K562 (cell line): ENCODE measurements at regions not wholly inside any gene's neighbourhood (a gene's known extent, or its start where the extent isn't known, plus 50 kb on each side); places are given as distances from the start of the nearest gene placed in this dataset.

ENCODE experiments used
- ATAC-seq: fragments of 200-7000 bp; cut with Tn5 transposase; 3 replicates; pipeline ENCODE4 v1.9.1; 2020; ENCODE audit warnings: moderate library complexity
- BruUV-seq: library from RNA; stranded (reverse); fragments of 400-500 nt; replicated peaks from 2 replicates; lab custom pipeline; 2021; lab: Mats Ljungman, UMichigan
- CTCF ChIA-PET: fragments of 300-600 bp; formaldehyde crosslinking; extraction: SDS; loops from one replicate; lab custom pipeline; 2021; ENCODE audit warnings: low intra/inter-chr PET ratio; lab: Yijun Ruan, JAX
- POLR2A ChIA-PET: fragments of 300-600, 350-650 bp; sonication (Branson Sonifier 250); formaldehyde crosslinking; extraction: SDS; loops from one replicate; lab custom pipeline; 2021; ENCODE audit warnings: antibody characterized with exemption, inconsistent platforms; lab: Yijun Ruan, JAX
- DNase-seq, 4 experiments: peaks; one replicate each; pipeline versions ENCODE4 v3.0.0 to v3.0.0-alpha.2; 2011 to 2018; ENCODE audit warnings: low spot score in 3 of 4, mixed read lengths in 3 of 4; ENCODE audit errors: extremely low read depth in 1 of 4
- FAIRE-seq: peaks from 2 replicates; lab custom pipeline; 2011; peaks lifted over from hg19 to GRCh38; lab: Jason Lieb, UNC
- H2AFZ ChIP-seq: 2 replicates; pipeline ENCODE4 v1.6.0; 2011; ENCODE audit warnings: low read depth, low read length, control low read depth, inconsistent platforms
- H3K27ac ChIP-seq: fragments of 200-600 bp; 3 replicates; pipeline ENCODE4 v1.8.0; 2011; ENCODE audit warnings: low read depth, mild to moderate bottlenecking, control low read depth, inconsistent platforms, low read length, moderate library complexity, mixed read lengths; ENCODE audit errors: extremely low read depth
- H3K27me3 ChIP-seq, 2 experiments: fragments of 300-600 bp in 1 of 2; 2 replicates in 1 of 2; 3 replicates in 1 of 2; pipeline versions ENCODE4 v1.6.0 to v1.8.0; 2011; ENCODE audit warnings: inconsistent platforms in 2 of 2, low read length in 2 of 2, mild to moderate bottlenecking in 1 of 2, mixed read lengths in 1 of 2, moderate library complexity in 1 of 2; ENCODE audit not compliant: control insufficient read depth in 2 of 2, insufficient read depth in 2 of 2
- H3K36me3 ChIP-seq: fragments of 300-600 bp; 3 replicates; pipeline ENCODE4 v1.8.0; 2011; ENCODE audit warnings: mild to moderate bottlenecking, low read length, inconsistent platforms; ENCODE audit not compliant: control insufficient read depth, insufficient read depth
- H3K4me1 ChIP-seq, 2 experiments: fragments of 200-600 bp in 1 of 2; replicated peaks in 1 of 2; 2 replicates in 1 of 2; 3 replicates in 1 of 2; pipeline versions ENCODE4 v1.5.1 to v1.8.0; 2011; ENCODE audit warnings: inconsistent platforms in 2 of 2, low read length in 2 of 2, mild to moderate bottlenecking in 1 of 2, mixed read lengths in 1 of 2, moderate library complexity in 1 of 2; ENCODE audit not compliant: control insufficient read depth in 2 of 2, insufficient read depth in 2 of 2
- H3K4me2 ChIP-seq: 2 replicates; pipeline ENCODE4 v1.6.1; 2011; ENCODE audit warnings: low read length, control low read depth, inconsistent platforms, mixed read lengths; ENCODE audit not compliant: insufficient read depth
- H3K4me3 ChIP-seq: fragments of 200-600 bp; sonication (generic), shearing (Covaris generic); 2 replicates; pipeline ENCODE4 v1.5.1; 2016; ENCODE audit warnings: control low read depth, inconsistent platforms
- H3K79me2 ChIP-seq: fragments of 200-600 bp; 3 replicates; pipeline ENCODE4 v1.8.0; 2011; ENCODE audit warnings: low read length, inconsistent platforms; ENCODE audit not compliant: control insufficient read depth, insufficient read depth
- H3K9ac ChIP-seq, 2 experiments: 2 replicates each; pipeline versions ENCODE4 v1.6.0 to v1.6.1; 2011; ENCODE audit warnings: low read depth in 2 of 2, low read length in 2 of 2, control low read depth in 1 of 2, inconsistent platforms in 1 of 2, mild to moderate bottlenecking in 1 of 2, mixed read lengths in 1 of 2; ENCODE audit not compliant: insufficient read depth in 1 of 2
- H3K9me1 ChIP-seq: one replicate; pipeline ENCODE4 v1.6.0; 2011; ENCODE audit warnings: inconsistent platforms, mild to moderate bottlenecking, low read length, moderate library complexity; ENCODE audit not compliant: control insufficient read depth, insufficient read depth
- H3K9me3 ChIP-seq: replicated peaks from 2 replicates; pipeline ENCODE4 v1.5.1; 2011; ENCODE audit warnings: low read depth, low read length, inconsistent platforms; ENCODE audit not compliant: control insufficient read depth, insufficient read depth
- H4K20me1 ChIP-seq: replicated peaks from 2 replicates; pipeline ENCODE4 v1.6.1; 2011; ENCODE audit warnings: low read length, inconsistent platforms, mixed read lengths; ENCODE audit not compliant: control insufficient read depth, insufficient read depth
- AFF4 ChIP-seq: sonication (generic); formaldehyde crosslinking; IDR thresholded peaks from 2 replicates; pipeline ENCODE4 v1.8.0; 2023; ENCODE audit warnings: mild to moderate bottlenecking, missing genetic modification reagents
- FOXA3 ChIP-seq, 2 experiments: fragments of 450-650 bp in 1 of 2; sonication (generic) in 1 of 2; formaldehyde crosslinking; IDR thresholded peaks in 1 of 2; conservative IDR thresholded peaks in 1 of 2; 2 replicates each; pipeline versions ENCODE4 v1.4.0 to v1.8.0; 2020 to 2022; ENCODE audit warnings: mild to moderate bottlenecking in 2 of 2, missing genetic modification reagents in 1 of 2
- HLTF ChIP-seq: fragments of 450-650 bp; IDR thresholded peaks from 2 replicates; pipeline ENCODE4 v1.6.1; 2016
- RBFOX2 ChIP-seq: fragments of 200-400 bp; formaldehyde crosslinking; IDR thresholded peaks from 2 replicates; pipeline ENCODE4 v1.6.1; 2017; ENCODE audit warnings: low read depth, mild to moderate bottlenecking, low read length, moderate library complexity
- RNF219 ChIP-seq: fragments of 250-450 bp; sonication (Bioruptor Pico); IDR thresholded peaks from 2 replicates; pipeline ENCODE4 v1.5.0; 2022; ENCODE audit warnings: mild to moderate bottlenecking
- TCF7L2 ChIP-seq: fragments of 150-350 bp; IDR thresholded peaks from 2 replicates; pipeline ENCODE4 v1.6.1; 2016; ENCODE audit warnings: low read depth, mild to moderate bottlenecking, low read length, moderate library complexity
- THAP12 ChIP-seq: fragments of 250-450 bp; sonication (Bioruptor Pico); IDR thresholded peaks from 2 replicates; pipeline ENCODE4 v1.9.0; 2021; ENCODE audit warnings: mild to moderate bottlenecking, inconsistent platforms
- ZNF146 ChIP-seq: IDR thresholded peaks from one replicate; pipeline ENCODE4 v1.6.1; 2018; ENCODE audit warnings: missing compliant biosample characterization; ENCODE audit not compliant: unreplicated experiment
- WGBS: fragments of 100-300 bp; shearing (Covaris generic); methylation state at CpG from one replicate; pipeline ENCODE4 v1.1.6; 2016; ENCODE audit warnings: low coverage, mixed read lengths; ENCODE audit not compliant: insufficient coverage; ENCODE audit errors: missing lambda C conversion rate; 5-methylcytosine and 5-hydroxymethylcytosine counted together
- in situ Hi-C: fragments of 300-500 bp; cut with MboI; formaldehyde crosslinking; loops from 4 replicates; pipeline ENCODE4 v1.15.0; 2018; ENCODE audit warnings: inconsistent platforms, mixed read lengths
- intact Hi-C: fragments of 100-400 bp; cut with micrococcal nuclease; formaldehyde crosslinking; loops from 2 replicates; pipeline ENCODE4 v1.14.2; 2022
- TF ChIP-seq, protein P1 (sequence below): sonication (generic); formaldehyde crosslinking; IDR thresholded peaks from 2 replicates; pipeline ENCODE4 v1.8.1; 2023; ENCODE audit warnings: mild to moderate bottlenecking, missing genetic modification reagents

- Histone ChIP-seq H3K4me2 (no peak overlapping the region), H3K4me3 (no peak overlapping the region), H3K9me3 (no peaks in the 10 kb centered on the region), H3K27me3 (no peaks in the 10 kb centered on the region), H3K4me1 (peaks cover 0 to 13% of the 10 kb centered on the region in 2 experiments; a peak in 4 of 5 replicates), H3K9ac (no peak overlapping the region), H4K20me1 (0 out of 2 replicates have a peak, but pooled peaks cover 3% of the 10 kb centered on the region), H3K79me2 (no peaks in the 10 kb centered on the region), H3K36me3 (no peaks in the 10 kb centered on the region), H3K9me1 (no peaks in the 10 kb centered on the region), H3K27ac (no peak overlapping the region), H2AFZ (no peak overlapping the region)
- CTCF ChIA-PET, result no interaction called here
- no peak for FAIRE-seq
- in situ Hi-C loops, result no loop called here
- no peak for ATAC-seq
- no TSS peak for BruUV-seq
- no peak for DNase-seq
- 11% methylated on average over 2 of the region's 2 CpGs for WGBS
- POLR2A ChIA-PET, result interaction anchor here (0.6 kb wide), 1 partner anchor 59 kb away, joined by 3 read pairs; no protein-coding TSS in a partner anchor
- intact Hi-C loops, result no loop called here
- TF ChIP-seq FOXA3 (CRISPR knock-in tag; conservative IDR thresholded peaks at IDR 0.05 in 1 of 2, IDR thresholded peaks at IDR 0.05 in 1 of 2) (no peak), ZNF146 (CRISPR knock-in tag) (no peak), HLTF (no peak), RBFOX2 (no peak), THAP12 (CRISPR knock-in tag) (no peak), RNF219 (CRISPR knock-in tag) (no peak), AFF4 (CRISPR knock-in tag) (no peak), TCF7L2 (no peak)
- TF ChIP-seq, protein P1, sequence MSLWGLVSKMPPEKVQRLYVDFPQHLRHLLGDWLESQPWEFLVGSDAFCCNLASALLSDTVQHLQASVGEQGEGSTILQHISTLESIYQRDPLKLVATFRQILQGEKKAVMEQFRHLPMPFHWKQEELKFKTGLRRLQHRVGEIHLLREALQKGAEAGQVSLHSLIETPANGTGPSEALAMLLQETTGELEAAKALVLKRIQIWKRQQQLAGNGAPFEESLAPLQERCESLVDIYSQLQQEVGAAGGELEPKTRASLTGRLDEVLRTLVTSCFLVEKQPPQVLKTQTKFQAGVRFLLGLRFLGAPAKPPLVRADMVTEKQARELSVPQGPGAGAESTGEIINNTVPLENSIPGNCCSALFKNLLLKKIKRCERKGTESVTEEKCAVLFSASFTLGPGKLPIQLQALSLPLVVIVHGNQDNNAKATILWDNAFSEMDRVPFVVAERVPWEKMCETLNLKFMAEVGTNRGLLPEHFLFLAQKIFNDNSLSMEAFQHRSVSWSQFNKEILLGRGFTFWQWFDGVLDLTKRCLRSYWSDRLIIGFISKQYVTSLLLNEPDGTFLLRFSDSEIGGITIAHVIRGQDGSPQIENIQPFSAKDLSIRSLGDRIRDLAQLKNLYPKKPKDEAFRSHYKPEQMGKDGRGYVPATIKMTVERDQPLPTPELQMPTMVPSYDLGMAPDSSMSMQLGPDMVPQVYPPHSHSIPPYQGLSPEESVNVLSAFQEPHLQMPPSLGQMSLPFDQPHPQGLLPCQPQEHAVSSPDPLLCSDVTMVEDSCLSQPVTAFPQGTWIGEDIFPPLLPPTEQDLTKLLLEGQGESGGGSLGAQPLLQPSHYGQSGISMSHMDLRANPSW, result no peak
Measured at GRCh38 chr13:50693727-50694126, 149.8 kb downstream of the DLEU7 start.
